HL-60/S4 (cell line): ENCODE measurements at regions not wholly inside any gene's neighbourhood (a gene's known extent, or its start where the extent isn't known, plus 50 kb on each side); places are given as distances from the start of the nearest gene placed in this dataset.

ENCODE experiments used
- in situ Hi-C: fragments of 300-500 bp; cut with MboI; formaldehyde crosslinking; loops from 2 replicates; pipeline ENCODE4 v1.14.3; 2022; ENCODE audit warnings: low sequenced_read_pairs

GRCh38 chr3:18051306-18051705 is 308.9 kb upstream of the TBC1D5 start:
- in situ Hi-C loops, result no loop called here

- in situ Hi-C loops, result no loop called here
Measured at GRCh38 chr3:18049096-18049495, 306.7 kb upstream of the TBC1D5 start.

- in situ Hi-C loops, result no loop called here
Measured at GRCh38 chr3:18047052-18047451, 304.6 kb upstream of the TBC1D5 start.

- in situ Hi-C loops, result no loop called here
Measured at GRCh38 chr3:18046131-18046915, 303.9 kb upstream of the TBC1D5 start.

GRCh38 chr3:18044971-18045880 is 302.8 kb upstream of the TBC1D5 start:
- in situ Hi-C loops, result no loop called here

- in situ Hi-C loops, result no loop called here
Measured at GRCh38 chr3:18044191-18044590, 301.8 kb upstream of the TBC1D5 start.

- in situ Hi-C loops, result no loop called here
Measured at GRCh38 chr3:18036450-18036815, 294.0 kb upstream of the TBC1D5 start.

- in situ Hi-C loops, result no loop called here
Measured at GRCh38 chr3:18035641-18036449, 293.4 kb upstream of the TBC1D5 start.

- in situ Hi-C loops, result no loop called here
Measured at GRCh38 chr3:18033581-18034108, 291.2 kb upstream of the TBC1D5 start.

- in situ Hi-C loops, result no loop called here
Measured at GRCh38 chr3:18030371-18030870, 288.0 kb upstream of the TBC1D5 start.

- in situ Hi-C loops, result no loop called here
Measured at GRCh38 chr3:18027161-18027939, 284.9 kb upstream of the TBC1D5 start.

- in situ Hi-C loops, result no loop called here
Measured at GRCh38 chr3:18024715-18025114, 282.3 kb upstream of the TBC1D5 start.

- in situ Hi-C loops, result no loop called here
Measured at GRCh38 chr3:18019161-18019495, 276.7 kb upstream of the TBC1D5 start.

- in situ Hi-C loops, result no loop called here
Measured at GRCh38 chr3:18018491-18019160, 276.2 kb upstream of the TBC1D5 start.

- in situ Hi-C loops, result no loop called here
Measured at GRCh38 chr3:18016366-18016765, 273.9 kb upstream of the TBC1D5 start.

- in situ Hi-C loops, result no loop called here
Measured at GRCh38 chr3:18012933-18013332, 270.5 kb upstream of the TBC1D5 start.

GRCh38 chr3:18012436-18012835 is 270.0 kb upstream of the TBC1D5 start:
- in situ Hi-C loops, result no loop called here

GRCh38 chr3:18011387-18011786 is 269.0 kb upstream of the TBC1D5 start:
- in situ Hi-C loops, result no loop called here

- in situ Hi-C loops, result no loop called here
Measured at GRCh38 chr3:18010001-18010400, 267.6 kb upstream of the TBC1D5 start.
